NT2/D1 (cell line): ENCODE measurements at regions not wholly inside any gene's neighbourhood (a gene's known extent, or its start where the extent isn't known, plus 50 kb on each side); places are given as distances from the start of the nearest gene placed in this dataset.

Experiments used
- YY1 ChIP-seq: IDR thresholded peaks from 2 replicates; pipeline ENCODE4 v1.6.1; 2011; ENCODE audit not compliant: insufficient read length, insufficient read depth
- ZNF274 ChIP-seq: IDR thresholded peaks from 2 replicates; pipeline ENCODE4 v1.6.1; 2011; ENCODE audit warnings: mild to moderate bottlenecking, low read depth, low read length

DNA sequence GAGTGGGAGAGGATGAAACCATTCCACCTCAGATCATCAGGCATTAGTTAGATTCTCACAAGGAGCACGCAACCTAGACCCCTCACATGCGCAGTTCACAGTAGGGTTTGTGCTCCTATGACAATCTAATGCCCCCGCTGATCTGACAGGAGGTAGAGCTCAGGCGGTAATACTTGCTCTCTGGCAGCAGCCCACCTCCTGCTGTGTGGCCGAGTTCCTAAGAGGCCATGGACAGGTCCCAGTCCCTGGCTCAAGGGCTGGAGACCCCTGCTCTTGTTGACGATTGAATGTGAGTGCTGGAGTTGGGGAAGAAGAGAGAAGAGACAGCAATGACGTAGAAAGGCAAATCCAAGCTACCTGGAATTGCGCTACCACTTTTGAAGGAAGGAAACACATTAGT, 267.2 kb downstream of the TFEC start:
- TF ChIP-seq ZNF274 (no peak), YY1 (no peak)
